GM21390 (cell line): ENCODE measurements at regions not wholly inside any gene's neighbourhood (a gene's known extent, or its start where the extent isn't known, plus 50 kb on each side); places are given as distances from the start of the nearest gene placed in this dataset.

Source experiments
- ATAC-seq: cut with Tn5 transposase; IDR thresholded peaks from one replicate; pipeline ENCODE4 v1.9.1; 2021; ENCODE audit not compliant: unreplicated experiment

GRCh38 chrX:4373791-4374190 lies 660.3 kb upstream of the PRKX start:
- no peak for ATAC-seq

DNA sequence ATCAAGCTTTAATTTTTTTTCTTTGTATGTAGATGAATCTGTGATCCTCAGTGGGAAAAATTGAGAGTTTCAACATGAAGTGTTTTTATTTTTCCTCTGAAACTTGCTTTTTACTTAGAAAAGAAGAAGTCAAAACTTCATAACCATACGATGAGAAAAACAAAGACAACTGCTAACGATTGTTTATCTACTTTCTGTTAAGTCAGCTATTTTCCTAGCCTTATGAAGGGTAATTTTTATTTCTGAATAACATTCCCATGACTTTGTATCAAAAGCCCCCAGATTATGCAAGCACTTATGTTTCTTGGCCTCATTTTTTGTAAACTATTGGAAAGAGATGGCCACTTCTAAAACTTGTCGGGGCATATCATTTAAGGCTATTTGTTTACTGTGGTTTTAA lies 645.1 kb upstream of the PRKX start:
- ATAC-seq = no peak

GRCh38 chrX:4322916-4323315 lies 609.5 kb upstream of the PRKX start:
- ATAC-seq = no peak

DNA sequence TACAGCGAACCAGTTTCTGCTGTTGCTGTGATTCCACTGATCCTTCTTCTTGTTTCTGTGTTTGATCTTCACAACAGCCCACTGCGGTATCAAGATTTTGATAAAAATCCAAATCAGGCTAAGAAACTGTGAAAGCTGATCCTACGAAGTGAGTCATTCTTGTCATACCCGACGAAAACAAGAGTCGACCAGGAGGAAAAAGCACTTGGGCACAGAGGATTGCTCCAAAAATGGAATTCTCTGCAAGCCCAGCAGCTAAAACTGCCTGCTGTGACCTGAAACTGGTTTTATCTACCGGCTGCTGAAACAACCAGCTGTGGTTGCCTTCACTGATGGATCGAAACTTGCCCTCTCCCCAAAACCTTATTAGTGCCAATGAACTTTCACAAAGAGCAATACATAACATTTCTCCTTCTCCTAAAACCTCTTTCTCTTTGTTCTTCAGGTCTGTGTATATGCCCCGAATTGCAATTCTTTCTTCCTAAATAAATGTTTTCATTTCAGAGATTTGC lies 607.0 kb upstream of the PRKX start:
- no peak for ATAC-seq

DNA sequence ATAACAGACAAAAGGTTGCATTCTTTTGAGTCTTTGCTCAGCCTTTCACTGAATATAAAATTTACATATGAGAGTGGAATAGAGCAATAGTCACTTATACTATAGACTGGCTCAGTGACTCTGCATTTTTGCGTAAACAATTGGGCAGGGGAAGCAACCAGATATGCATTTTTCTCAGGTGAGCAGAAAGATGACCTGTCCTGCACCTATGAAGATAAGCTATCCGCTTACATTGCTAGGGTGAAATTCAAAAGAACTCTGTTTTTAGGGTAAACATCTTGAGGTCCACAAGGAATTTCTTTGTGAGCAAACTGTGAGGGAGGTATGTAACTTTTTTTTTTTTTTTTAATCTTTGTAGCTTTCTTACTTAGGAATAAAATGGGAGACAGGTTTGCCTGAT lies 602.4 kb upstream of the PRKX start:
- no peak for ATAC-seq

DNA sequence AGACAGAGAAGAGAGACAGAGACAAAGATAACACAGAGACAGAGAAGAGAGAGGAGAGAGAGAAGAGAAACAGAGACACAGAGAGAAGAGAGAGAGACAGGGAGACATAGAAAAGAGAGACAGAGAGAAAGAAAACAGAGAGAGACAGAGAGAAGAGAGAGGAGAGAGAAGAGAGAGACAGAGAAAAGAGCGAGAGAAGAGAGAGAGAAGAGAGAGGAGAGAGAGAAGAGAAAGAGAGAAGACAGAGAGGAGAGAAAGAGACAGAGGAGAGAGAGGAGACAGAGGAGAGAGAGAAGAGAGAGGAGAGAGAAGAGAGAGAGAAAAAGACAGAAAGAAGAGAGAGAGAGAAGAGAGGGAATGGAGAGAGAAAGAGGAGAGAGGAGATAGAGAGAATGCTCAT lies 601.1 kb upstream of the PRKX start:
- no peak for ATAC-seq

DNA sequence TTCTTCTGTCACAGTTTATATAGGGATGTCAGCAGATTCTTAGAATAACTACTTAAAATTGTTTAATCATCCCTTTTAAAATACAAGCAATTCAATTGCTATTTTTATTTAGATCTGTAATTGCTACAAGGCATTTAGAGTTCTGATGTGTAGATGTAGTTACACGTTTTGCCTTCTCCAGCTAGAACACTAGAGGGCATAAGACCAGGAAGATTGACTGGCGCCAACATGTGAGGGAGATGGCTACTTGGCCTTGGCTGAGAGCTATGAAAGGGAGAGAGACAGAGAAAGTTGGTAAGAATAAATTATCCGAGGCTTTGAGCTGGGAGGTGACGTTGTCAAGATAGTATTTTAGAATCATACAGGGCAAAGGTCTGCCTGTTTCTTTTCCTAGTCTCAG lies 563.7 kb upstream of the PRKX start:
- no peak for ATAC-seq

- ATAC-seq = no peak
Observed at GRCh38 chrX:4268676-4269075, 555.2 kb upstream of the PRKX start.

DNA sequence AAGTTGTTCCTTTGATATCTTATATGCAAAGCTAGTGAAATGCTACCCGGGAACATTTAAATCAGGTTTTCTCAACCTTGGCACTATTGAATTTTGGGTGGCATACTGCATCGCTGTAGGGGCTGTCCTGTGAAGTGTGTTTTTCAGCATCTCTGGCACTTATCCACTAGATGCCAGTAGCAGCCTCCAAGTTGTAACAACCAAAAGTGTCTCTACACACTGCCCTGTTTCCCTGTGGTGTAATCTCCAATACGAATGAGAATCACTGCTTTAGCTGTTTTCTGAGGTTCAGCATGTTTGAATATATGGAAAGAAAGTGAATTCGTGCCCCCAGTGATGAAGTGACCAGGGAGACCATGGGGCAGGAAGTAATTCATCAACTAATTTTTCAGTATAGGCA lies 551.6 kb upstream of the PRKX start:
- ATAC-seq = no peak

- no peak for ATAC-seq
Observed at GRCh38 chrX:4263030-4263803, 549.8 kb upstream of the PRKX start.

DNA sequence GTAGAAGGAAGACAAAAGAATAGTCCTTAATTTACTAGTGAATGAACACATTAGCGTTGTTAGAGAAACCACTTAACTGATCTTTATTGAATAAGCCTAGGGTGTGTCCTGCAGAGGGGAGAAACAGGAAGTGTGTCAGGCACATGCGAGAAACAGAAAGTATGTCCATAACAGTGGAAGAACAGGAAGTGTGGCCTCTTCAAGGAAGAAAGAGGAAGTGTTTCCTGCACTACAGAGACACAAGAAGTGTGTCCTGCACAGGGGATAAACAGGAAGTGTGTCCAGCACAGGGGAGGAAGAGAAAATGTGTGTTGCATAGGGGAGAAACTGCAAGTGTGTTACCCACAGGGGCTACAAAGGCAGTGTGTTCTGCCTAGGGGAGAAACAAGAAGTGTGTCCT lies 539.6 kb upstream of the PRKX start:
- no peak for ATAC-seq

- no peak for ATAC-seq
Observed at GRCh38 chrX:4249401-4249800, 536.0 kb upstream of the PRKX start.

GRCh38 chrX:4243759-4244158 lies 530.3 kb upstream of the PRKX start:
- ATAC-seq = no peak

DNA sequence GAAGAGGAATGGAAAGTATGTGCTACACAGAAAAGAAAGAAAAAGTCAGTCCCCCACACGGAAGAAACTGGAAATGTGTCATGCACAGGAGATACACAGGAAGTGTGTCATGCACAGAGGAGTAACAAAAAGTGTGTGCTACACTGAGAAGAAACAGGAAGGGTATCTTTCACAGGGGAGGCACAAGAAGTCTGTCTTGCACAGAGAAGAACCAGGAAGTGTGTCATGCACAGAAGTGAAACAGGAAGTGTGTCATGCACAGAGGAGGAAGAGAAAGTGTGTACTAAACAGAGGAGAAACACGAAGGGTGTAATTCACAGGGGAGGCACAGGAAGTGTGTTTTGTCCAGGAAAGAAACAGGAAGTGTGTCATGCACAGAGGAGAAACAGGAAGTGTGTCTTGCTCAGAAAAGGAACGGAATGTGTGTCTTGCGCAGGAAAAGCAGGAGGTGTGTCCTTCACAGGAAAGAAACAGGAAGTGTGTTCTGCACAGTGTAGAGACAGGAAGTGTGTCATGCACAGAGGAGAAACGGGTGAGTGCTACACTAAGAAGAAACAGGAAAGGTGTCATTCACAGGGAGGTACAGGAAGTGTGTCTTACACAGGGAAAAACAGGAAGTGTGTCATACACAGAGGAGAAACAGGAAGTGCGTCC lies 527.2 kb upstream of the PRKX start:
- ATAC-seq = no peak

DNA sequence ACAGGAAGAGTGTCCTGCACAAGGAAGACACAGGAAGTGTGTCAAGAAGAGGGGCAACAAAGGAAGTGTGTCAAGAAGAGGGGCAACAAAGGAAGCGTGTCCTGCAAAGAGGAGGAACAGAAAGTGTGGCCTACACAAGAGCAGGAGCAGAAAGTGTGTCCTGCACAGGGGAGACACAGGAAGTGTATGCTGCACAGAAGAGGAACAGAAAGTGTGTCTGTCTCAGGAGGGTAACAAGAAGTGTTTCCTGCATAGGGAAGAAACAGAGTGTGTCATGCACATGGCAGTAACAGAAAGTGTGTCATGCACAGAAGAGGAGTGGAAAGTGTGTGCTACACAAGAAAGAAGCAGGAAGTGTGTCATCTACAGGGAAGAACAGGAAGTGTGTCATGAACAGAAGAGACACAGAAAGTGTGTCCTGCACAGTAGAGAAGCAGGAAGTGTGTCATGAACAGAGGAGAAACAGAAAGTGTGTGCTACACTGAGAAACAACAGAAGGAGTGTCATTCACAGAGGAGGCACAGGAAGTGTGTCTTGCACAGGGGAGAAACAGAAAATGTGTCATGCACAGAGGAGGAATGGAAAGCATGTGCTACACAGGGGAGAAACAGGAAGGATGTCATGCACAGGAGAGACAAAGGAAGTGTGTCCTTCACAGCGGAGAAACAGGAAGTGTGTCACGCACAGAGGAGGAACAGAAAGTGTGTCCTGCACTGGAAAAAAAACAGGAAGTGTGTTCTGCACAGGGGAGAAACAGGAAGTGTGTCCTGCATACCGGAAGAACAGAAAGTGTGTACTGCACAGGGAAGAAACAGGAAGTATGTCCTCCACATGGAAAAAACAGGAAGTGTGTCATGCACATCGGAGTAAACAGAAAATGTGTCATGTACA lies 526.4 kb upstream of the PRKX start:
- ATAC-seq = no peak

GRCh38 chrX:4238916-4239315 lies 525.5 kb upstream of the PRKX start:
- no peak for ATAC-seq

DNA sequence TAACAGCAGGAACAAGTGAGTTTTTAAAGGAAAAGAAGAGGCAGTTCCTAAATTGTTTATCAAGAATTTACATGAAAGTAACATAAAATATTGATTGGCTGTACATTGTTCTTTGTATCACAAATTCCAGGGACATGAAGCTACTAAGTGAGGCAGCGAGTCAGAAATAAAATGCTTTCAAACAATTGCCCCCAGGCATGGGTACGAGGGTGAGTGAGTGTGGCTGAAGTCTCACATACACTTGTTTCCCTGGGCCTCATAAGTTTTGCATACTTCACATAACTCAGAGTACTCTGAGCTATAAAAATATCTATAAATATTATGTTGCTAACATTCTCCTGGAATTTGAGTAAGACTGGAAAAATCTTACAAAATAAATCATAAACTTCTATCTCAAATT lies 511.6 kb upstream of the PRKX start:
- no peak for ATAC-seq

- ATAC-seq = no peak
Observed at GRCh38 chrX:4206941-4207340, 493.5 kb upstream of the PRKX start.

DNA sequence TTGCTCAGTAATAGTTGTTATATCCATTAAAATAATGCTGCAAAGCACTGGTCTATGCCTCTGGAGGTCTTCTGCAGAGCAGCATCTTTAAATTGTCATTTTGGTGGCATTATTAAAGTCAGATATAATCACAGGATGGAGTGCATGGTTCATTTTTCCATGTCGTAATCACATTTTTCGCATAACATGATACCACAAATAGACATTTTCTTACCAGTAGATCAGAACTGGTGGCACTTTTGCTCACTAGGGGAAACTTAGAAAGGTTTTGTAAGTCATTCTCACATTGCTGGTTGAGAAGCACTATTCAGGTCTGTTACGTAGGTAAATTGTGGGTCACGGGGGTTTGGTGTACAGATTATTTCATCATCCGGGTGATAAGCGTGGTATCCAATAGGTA lies 484.5 kb upstream of the PRKX start:
- no peak for ATAC-seq

DNA sequence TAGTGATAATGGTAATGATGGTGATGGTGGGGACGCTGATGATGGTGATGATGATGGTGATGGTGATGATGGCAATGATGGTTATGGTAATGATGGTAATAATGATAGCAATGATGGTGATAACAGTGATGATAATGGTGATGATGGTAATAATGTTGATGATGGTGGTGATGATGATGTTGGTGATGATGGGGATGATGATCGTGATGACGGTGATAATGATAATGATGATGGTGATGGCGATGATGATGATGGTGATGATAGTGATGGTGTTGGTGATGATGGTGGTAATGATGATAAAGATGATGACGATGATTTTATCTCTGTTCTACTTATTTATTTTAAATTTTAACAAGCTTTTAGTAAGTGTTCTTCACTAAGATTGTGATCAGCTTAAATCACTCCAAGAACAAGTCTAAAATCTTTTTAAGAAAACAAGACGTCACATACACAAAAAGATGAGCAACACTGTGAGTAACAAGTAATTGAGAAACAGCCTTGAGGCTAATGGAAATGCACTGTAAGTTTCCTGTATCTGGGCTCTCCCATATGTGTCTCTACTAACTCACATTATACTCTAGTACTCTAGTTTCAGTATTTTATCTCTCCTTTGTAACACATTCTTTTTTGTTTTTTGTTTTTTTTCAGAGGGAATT lies 480.2 kb upstream of the PRKX start:
- ATAC-seq = no peak

DNA sequence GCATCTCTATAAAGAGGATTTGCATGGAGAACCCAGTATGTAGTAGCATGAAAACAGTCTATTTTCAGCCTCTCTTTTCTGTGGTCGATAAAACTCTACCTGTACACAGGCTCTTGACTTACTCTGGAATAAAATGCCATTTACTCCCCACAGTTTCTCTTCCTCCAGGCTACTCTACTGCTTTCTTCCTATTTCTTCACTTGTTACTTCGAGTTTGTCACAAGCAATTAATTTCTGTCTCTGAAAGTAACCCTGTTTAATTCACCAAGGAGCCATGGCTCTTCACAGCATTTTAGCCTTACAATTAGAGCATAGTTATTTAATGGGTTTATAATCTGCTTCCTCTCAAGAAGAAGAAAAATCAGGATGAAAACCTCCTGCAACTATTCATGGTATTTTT lies 472.9 kb upstream of the PRKX start:
- no peak for ATAC-seq
